ENCODE measurements at regions not wholly inside any gene's neighbourhood (a gene's known extent, or its start where the extent isn't known, plus 50 kb on each side); places are given as distances from the start of the nearest gene placed in this dataset.

DNA sequence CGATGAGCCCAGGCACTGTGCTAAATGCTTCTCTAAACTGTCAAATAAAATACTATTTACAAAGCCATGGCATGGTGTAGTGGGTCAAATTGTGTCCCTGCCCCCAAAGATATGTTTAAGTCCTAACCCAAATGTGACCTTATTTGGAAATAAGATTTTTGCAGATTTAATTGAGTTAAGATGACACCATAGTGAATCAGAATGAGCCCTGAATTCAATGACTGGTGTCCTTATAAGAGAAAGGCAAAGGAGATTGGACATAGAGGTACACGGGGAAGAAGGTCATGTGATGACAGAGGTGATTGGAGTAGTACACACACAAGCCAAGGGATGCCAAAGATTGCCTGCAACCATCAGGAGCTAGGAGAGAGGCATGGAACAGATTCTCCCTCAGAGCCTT is 121.6 kb upstream of the VEPH1 start:
- no peak for DNase-seq (ENCODE audit: low read depth in 1 of 2, low spot score in 1 of 2)
- peaks cover 4% of the 10 kb centered on the region for H3K27me3 ChIP-seq (ENCODE audit: insufficient read depth, poor library complexity, severe bottlenecking)
- H3K27ac ChIP-seq (replicated peaks): no peak overlapping the region
- TF ChIP-seq POLR2AphosphoS5 (IDR thresholded peaks at IDR 0.05; ENCODE audit: low read depth) (no peak), SPI1 (IDR thresholded peaks at IDR 0.05; ENCODE audit: borderline replicate concordance, low read depth) (no peak), GABPA (IDR thresholded peaks at IDR 0.05; ENCODE audit: low read depth) (no peak)
- TF ChIP-seq, protein P1, sequence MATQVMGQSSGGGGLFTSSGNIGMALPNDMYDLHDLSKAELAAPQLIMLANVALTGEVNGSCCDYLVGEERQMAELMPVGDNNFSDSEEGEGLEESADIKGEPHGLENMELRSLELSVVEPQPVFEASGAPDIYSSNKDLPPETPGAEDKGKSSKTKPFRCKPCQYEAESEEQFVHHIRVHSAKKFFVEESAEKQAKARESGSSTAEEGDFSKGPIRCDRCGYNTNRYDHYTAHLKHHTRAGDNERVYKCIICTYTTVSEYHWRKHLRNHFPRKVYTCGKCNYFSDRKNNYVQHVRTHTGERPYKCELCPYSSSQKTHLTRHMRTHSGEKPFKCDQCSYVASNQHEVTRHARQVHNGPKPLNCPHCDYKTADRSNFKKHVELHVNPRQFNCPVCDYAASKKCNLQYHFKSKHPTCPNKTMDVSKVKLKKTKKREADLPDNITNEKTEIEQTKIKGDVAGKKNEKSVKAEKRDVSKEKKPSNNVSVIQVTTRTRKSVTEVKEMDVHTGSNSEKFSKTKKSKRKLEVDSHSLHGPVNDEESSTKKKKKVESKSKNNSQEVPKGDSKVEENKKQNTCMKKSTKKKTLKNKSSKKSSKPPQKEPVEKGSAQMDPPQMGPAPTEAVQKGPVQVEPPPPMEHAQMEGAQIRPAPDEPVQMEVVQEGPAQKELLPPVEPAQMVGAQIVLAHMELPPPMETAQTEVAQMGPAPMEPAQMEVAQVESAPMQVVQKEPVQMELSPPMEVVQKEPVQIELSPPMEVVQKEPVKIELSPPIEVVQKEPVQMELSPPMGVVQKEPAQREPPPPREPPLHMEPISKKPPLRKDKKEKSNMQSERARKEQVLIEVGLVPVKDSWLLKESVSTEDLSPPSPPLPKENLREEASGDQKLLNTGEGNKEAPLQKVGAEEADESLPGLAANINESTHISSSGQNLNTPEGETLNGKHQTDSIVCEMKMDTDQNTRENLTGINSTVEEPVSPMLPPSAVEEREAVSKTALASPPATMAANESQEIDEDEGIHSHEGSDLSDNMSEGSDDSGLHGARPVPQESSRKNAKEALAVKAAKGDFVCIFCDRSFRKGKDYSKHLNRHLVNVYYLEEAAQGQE (IDR thresholded peaks at IDR 0.05; ENCODE audit: insufficient replicate concordance, low read depth): no peak
- TF ChIP-seq, protein P2, sequence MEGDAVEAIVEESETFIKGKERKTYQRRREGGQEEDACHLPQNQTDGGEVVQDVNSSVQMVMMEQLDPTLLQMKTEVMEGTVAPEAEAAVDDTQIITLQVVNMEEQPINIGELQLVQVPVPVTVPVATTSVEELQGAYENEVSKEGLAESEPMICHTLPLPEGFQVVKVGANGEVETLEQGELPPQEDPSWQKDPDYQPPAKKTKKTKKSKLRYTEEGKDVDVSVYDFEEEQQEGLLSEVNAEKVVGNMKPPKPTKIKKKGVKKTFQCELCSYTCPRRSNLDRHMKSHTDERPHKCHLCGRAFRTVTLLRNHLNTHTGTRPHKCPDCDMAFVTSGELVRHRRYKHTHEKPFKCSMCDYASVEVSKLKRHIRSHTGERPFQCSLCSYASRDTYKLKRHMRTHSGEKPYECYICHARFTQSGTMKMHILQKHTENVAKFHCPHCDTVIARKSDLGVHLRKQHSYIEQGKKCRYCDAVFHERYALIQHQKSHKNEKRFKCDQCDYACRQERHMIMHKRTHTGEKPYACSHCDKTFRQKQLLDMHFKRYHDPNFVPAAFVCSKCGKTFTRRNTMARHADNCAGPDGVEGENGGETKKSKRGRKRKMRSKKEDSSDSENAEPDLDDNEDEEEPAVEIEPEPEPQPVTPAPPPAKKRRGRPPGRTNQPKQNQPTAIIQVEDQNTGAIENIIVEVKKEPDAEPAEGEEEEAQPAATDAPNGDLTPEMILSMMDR (IDR thresholded peaks at IDR 0.05; ENCODE audit: insufficient read depth, low read length): no peak
- H3K4me3 ChIP-seq (replicated peaks; ENCODE audit: insufficient read depth, low read length): no peak overlapping the region

GRCh38 chr3:157618886-157619285 is 115.7 kb upstream of the VEPH1 start:
- H3K4me3 ChIP-seq (replicated peaks; ENCODE audit: insufficient read depth, low read length): no peak overlapping the region
- H3K27me3 ChIP-seq (ENCODE audit: insufficient read depth, poor library complexity, severe bottlenecking): peaks cover 7% of the 10 kb centered on the region
- H3K27ac ChIP-seq (replicated peaks): no peak overlapping the region
- TF ChIP-seq, protein P1 (IDR thresholded peaks at IDR 0.05; ENCODE audit: insufficient replicate concordance, low read depth): no peak
- TF ChIP-seq SPI1 (IDR thresholded peaks at IDR 0.05; ENCODE audit: borderline replicate concordance, low read depth): no peak
- TF ChIP-seq GABPA (IDR thresholded peaks at IDR 0.05; ENCODE audit: low read depth): no peak
- TF ChIP-seq, protein P2 (IDR thresholded peaks at IDR 0.05; ENCODE audit: insufficient read depth, low read length): no peak
- no peak for TF ChIP-seq POLR2AphosphoS5 (IDR thresholded peaks at IDR 0.05; ENCODE audit: low read depth)
- no peak for DNase-seq (ENCODE audit: low read depth in 1 of 2, low spot score in 1 of 2)

GRCh38 chr3:157618075-157618760 is 115.0 kb upstream of the VEPH1 start:
- Histone ChIP-seq H3K27me3 (ENCODE audit: insufficient read depth, poor library complexity, severe bottlenecking) (peaks cover 5% of the 10 kb centered on the region), H3K4me3 (replicated peaks; ENCODE audit: insufficient read depth, low read length) (no peak overlapping the region), H3K27ac (replicated peaks) (no peak overlapping the region)
- peak; percentile 11 to 21 for DNase-seq (ENCODE audit: low read depth in 1 of 2, low spot score in 1 of 2)
- no peak for TF ChIP-seq SPI1 (IDR thresholded peaks at IDR 0.05; ENCODE audit: borderline replicate concordance, low read depth)
- no peak for TF ChIP-seq POLR2AphosphoS5 (IDR thresholded peaks at IDR 0.05; ENCODE audit: low read depth)
- TF ChIP-seq, protein P2 (IDR thresholded peaks at IDR 0.05; ENCODE audit: insufficient read depth, low read length): peak; percentile 21
- TF ChIP-seq GABPA (IDR thresholded peaks at IDR 0.05; ENCODE audit: low read depth): no peak
- TF ChIP-seq, protein P1 (IDR thresholded peaks at IDR 0.05; ENCODE audit: insufficient replicate concordance, low read depth): no peak

Data from HL-60 (cell line).